GM23338 (cell line): ENCODE measurements at regions not wholly inside any gene's neighbourhood (a gene's known extent, or its start where the extent isn't known, plus 50 kb on each side); places are given as distances from the start of the nearest gene placed in this dataset.
"Not testable (repeated sequence)": the region's sequence is repeated elsewhere in the genome, so short reads cannot be mapped to it uniquely, and the experiment has no call there.

Experiments
- EZH2 ChIP-seq: fragments of 200-600 bp; sonication (generic); IDR thresholded peaks from one replicate; pipeline ENCODE4 v1.8.0; 2017; ENCODE audit warnings: antibody characterized with exemption, mild to moderate bottlenecking, low read depth; ENCODE audit not compliant: unreplicated experiment
- JUNB ChIP-seq: IDR thresholded peaks from one replicate; pipeline ENCODE4 v1.6.1; 2016; ENCODE audit warnings: antibody characterized with exemption; ENCODE audit not compliant: unreplicated experiment
- POLR2AphosphoS5 ChIP-seq: IDR thresholded peaks from 2 replicates; pipeline ENCODE4 v1.6.1; 2016; ENCODE audit warnings: antibody characterized with exemption, low read depth
- STAT1 ChIP-seq: IDR thresholded peaks from one replicate; pipeline ENCODE4 v1.6.1; 2016; ENCODE audit warnings: antibody characterized with exemption; ENCODE audit not compliant: unreplicated experiment
- ZNF114 ChIP-seq: fragments of 250-450 bp; sonication (Bioruptor Pico); IDR thresholded peaks from 2 replicates; pipeline ENCODE4 v1.5.0; 2020; ENCODE audit warnings: mild to moderate bottlenecking, moderate library complexity
- TF ChIP-seq, protein P1 (sequence below), 2 experiments: fragments of 200-600 bp in 1 of 2; sonication (generic) in 1 of 2; conservative IDR thresholded peaks; 2 replicates each; pipeline versions ENCODE4 v1.5.1 to v1.6.1; 2016 to 2017; ENCODE audit warnings: antibody characterized with exemption in 2 of 2, low read depth in 2 of 2, mild to moderate bottlenecking in 2 of 2, moderate library complexity in 1 of 2
- TF ChIP-seq, protein P2 (sequence below): IDR thresholded peaks from one replicate; pipeline ENCODE4 v1.6.1; 2018; ENCODE audit warnings: antibody characterized with exemption; ENCODE audit not compliant: unreplicated experiment

DNA sequence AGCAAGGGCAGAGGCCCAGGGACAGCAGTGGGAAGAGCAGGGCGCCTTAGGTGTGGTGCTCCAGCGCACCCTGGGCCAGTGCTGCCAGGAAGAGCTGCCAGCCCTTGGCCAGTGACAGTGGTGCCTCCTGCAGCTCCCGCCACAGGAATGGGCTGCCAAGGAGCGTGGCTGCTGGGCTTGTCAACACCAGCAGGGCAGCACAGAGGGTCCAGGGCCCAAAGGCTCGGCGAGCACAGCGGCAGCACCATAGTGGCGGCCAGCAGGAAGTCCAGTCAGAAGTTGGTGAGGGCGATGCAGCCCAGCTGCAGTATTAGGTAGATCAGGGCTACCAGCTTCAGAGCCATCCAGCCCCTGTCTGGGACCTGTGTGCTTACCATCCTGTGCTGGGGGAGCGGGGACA is 86.1 kb downstream of the LIMS4 start:
- TF ChIP-seq, protein P1, sequence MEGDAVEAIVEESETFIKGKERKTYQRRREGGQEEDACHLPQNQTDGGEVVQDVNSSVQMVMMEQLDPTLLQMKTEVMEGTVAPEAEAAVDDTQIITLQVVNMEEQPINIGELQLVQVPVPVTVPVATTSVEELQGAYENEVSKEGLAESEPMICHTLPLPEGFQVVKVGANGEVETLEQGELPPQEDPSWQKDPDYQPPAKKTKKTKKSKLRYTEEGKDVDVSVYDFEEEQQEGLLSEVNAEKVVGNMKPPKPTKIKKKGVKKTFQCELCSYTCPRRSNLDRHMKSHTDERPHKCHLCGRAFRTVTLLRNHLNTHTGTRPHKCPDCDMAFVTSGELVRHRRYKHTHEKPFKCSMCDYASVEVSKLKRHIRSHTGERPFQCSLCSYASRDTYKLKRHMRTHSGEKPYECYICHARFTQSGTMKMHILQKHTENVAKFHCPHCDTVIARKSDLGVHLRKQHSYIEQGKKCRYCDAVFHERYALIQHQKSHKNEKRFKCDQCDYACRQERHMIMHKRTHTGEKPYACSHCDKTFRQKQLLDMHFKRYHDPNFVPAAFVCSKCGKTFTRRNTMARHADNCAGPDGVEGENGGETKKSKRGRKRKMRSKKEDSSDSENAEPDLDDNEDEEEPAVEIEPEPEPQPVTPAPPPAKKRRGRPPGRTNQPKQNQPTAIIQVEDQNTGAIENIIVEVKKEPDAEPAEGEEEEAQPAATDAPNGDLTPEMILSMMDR (conservative IDR thresholded peaks at IDR 0.05; ENCODE audit: low read depth in 2 of 2), result not testable (repeated sequence)
- TF ChIP-seq, protein P2, sequence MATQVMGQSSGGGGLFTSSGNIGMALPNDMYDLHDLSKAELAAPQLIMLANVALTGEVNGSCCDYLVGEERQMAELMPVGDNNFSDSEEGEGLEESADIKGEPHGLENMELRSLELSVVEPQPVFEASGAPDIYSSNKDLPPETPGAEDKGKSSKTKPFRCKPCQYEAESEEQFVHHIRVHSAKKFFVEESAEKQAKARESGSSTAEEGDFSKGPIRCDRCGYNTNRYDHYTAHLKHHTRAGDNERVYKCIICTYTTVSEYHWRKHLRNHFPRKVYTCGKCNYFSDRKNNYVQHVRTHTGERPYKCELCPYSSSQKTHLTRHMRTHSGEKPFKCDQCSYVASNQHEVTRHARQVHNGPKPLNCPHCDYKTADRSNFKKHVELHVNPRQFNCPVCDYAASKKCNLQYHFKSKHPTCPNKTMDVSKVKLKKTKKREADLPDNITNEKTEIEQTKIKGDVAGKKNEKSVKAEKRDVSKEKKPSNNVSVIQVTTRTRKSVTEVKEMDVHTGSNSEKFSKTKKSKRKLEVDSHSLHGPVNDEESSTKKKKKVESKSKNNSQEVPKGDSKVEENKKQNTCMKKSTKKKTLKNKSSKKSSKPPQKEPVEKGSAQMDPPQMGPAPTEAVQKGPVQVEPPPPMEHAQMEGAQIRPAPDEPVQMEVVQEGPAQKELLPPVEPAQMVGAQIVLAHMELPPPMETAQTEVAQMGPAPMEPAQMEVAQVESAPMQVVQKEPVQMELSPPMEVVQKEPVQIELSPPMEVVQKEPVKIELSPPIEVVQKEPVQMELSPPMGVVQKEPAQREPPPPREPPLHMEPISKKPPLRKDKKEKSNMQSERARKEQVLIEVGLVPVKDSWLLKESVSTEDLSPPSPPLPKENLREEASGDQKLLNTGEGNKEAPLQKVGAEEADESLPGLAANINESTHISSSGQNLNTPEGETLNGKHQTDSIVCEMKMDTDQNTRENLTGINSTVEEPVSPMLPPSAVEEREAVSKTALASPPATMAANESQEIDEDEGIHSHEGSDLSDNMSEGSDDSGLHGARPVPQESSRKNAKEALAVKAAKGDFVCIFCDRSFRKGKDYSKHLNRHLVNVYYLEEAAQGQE, result not testable (repeated sequence)
- TF ChIP-seq POLR2AphosphoS5; EZH2; JUNB; STAT1; ZNF114 (CRISPR knock-in tag): not testable (repeated sequence)
